ENCODE measurements at regions not wholly inside any gene's neighbourhood (a gene's known extent, or its start where the extent isn't known, plus 50 kb on each side); places are given as distances from the start of the nearest gene placed in this dataset.

DNA sequence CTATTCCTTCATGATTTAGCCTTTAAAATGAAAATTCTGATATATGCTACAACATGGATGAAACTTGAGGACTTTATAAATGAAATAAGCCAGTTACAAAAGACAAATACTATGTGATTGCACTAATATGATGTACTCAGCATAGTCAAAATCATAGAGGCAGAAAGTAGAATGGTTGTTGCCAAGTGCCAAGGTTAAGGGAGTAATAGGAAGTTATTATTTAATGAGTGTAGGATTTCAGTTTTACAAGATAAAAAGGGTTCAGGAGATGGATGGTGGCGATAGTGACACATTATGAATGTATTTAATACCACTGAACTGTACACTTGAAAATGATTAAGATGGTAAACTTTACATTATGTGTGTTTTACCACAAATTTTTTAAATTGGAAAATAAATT is 73.1 kb upstream of the FMN2 start:
- no peak for TF ChIP-seq CTCF (IDR thresholded peaks at IDR 0.05)
- TF ChIP-seq, protein P1, sequence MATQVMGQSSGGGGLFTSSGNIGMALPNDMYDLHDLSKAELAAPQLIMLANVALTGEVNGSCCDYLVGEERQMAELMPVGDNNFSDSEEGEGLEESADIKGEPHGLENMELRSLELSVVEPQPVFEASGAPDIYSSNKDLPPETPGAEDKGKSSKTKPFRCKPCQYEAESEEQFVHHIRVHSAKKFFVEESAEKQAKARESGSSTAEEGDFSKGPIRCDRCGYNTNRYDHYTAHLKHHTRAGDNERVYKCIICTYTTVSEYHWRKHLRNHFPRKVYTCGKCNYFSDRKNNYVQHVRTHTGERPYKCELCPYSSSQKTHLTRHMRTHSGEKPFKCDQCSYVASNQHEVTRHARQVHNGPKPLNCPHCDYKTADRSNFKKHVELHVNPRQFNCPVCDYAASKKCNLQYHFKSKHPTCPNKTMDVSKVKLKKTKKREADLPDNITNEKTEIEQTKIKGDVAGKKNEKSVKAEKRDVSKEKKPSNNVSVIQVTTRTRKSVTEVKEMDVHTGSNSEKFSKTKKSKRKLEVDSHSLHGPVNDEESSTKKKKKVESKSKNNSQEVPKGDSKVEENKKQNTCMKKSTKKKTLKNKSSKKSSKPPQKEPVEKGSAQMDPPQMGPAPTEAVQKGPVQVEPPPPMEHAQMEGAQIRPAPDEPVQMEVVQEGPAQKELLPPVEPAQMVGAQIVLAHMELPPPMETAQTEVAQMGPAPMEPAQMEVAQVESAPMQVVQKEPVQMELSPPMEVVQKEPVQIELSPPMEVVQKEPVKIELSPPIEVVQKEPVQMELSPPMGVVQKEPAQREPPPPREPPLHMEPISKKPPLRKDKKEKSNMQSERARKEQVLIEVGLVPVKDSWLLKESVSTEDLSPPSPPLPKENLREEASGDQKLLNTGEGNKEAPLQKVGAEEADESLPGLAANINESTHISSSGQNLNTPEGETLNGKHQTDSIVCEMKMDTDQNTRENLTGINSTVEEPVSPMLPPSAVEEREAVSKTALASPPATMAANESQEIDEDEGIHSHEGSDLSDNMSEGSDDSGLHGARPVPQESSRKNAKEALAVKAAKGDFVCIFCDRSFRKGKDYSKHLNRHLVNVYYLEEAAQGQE (IDR thresholded peaks at IDR 0.05; ENCODE audit: insufficient read depth in 1 of 2, low read depth in 2 of 2, low read length in 1 of 2), result no peak
- TF ChIP-seq SIN3A (IDR thresholded peaks at IDR 0.05; ENCODE audit: borderline replicate concordance, insufficient read depth, low read depth, low read length), result no peak
- TF ChIP-seq POLR2AphosphoS5 (IDR thresholded peaks at IDR 0.05; ENCODE audit: low read depth, low read length), result no peak
